ENCODE measurements at regions not wholly inside any gene's neighbourhood (a gene's known extent, or its start where the extent isn't known, plus 50 kb on each side); places are given as distances from the start of the nearest gene placed in this dataset.

GRCh38 chr7:26046878-26047277 is 105.1 kb upstream of the NFE2L3 start:
- TF ChIP-seq EZH2 (IDR thresholded peaks at IDR 0.05; ENCODE audit: borderline replicate concordance, insufficient read depth, low read depth, low read length, poor library complexity, severe bottlenecking) = no peak
- no peak for TF ChIP-seq CTCF (IDR thresholded peaks at IDR 0.05)
